Vagina (tissue), 2 donors: ENCODE measurements at regions not wholly inside any gene's neighbourhood (a gene's known extent, or its start where the extent isn't known, plus 50 kb on each side); places are given as distances from the start of the nearest gene placed in this dataset.

ENCODE experiments used
- CTCF ChIP-seq, 3 experiments: fragments of 450-650 bp in 2 of 3; fragments of 200-600 bp in 1 of 3; sonication (generic) in 1 of 3; IDR thresholded peaks; one replicate each; pipeline ENCODE4 v1.5.1; 2017 to 2019; ENCODE audit warnings: antibody characterized with exemption in 3 of 3, mild to moderate bottlenecking in 2 of 3, moderate library complexity in 2 of 3
- POLR2A ChIP-seq, 2 donors: fragments of 450-650 bp; IDR thresholded peaks; one replicate each; pipeline ENCODE4 v1.6.1; 2017; ENCODE audit warnings: antibody characterized with exemption in 2 of 2, mild to moderate bottlenecking in 2 of 2, moderate library complexity in 2 of 2

GRCh38 chr5:82405161-82405560 is 127.0 kb upstream of the RPS23 start:
- TF ChIP-seq CTCF (IDR thresholded peaks at IDR 0.05): no peak
- TF ChIP-seq POLR2A (IDR thresholded peaks at IDR 0.05): no peak
